ENCODE measurements at regions not wholly inside any gene's neighbourhood (a gene's known extent, or its start where the extent isn't known, plus 50 kb on each side); places are given as distances from the start of the nearest gene placed in this dataset.

- DNase-seq (ENCODE audit: low spot score) (no peak), ATAC-seq (ENCODE audit: low FRiP score) (no peak)
- TF ChIP-seq CTCF (IDR thresholded peaks at IDR 0.05) = no peak
Measured at GRCh38 chr2:150595803-150596470, 108.5 kb upstream of the RND3 start.

GRCh38 chr2:150594299-150594698 lies 106.8 kb upstream of the RND3 start:
- no peak for DNase-seq (ENCODE audit: low spot score)
- no peak for ATAC-seq (ENCODE audit: low FRiP score)
- TF ChIP-seq CTCF (IDR thresholded peaks at IDR 0.05) = no peak

GRCh38 chr2:150591496-150592285 lies 104.2 kb upstream of the RND3 start:
- no peak for TF ChIP-seq CTCF (IDR thresholded peaks at IDR 0.05)
- DNase-seq (ENCODE audit: low spot score) (no peak), ATAC-seq (ENCODE audit: low FRiP score) (peak; percentile 17)

GRCh38 chr2:150589681-150590080 lies 102.2 kb upstream of the RND3 start:
- ATAC-seq (ENCODE audit: low FRiP score) = no peak
- TF ChIP-seq CTCF (IDR thresholded peaks at IDR 0.05) = no peak
- no peak for DNase-seq (ENCODE audit: low spot score)

GRCh38 chr2:150588506-150588870 lies 101.0 kb upstream of the RND3 start:
- ATAC-seq (ENCODE audit: low FRiP score) (no peak), DNase-seq (ENCODE audit: low spot score) (no peak)
- TF ChIP-seq CTCF (IDR thresholded peaks at IDR 0.05) = no peak

GRCh38 chr2:150587547-150588505 lies 100.4 kb upstream of the RND3 start:
- DNase-seq (ENCODE audit: low spot score) = no peak
- ATAC-seq (ENCODE audit: low FRiP score) = no peak
- TF ChIP-seq CTCF (IDR thresholded peaks at IDR 0.05) = no peak

Measured in omental fat pad (tissue), 3 donors.